ENCODE measurements at regions not wholly inside any gene's neighbourhood (a gene's known extent, or its start where the extent isn't known, plus 50 kb on each side); places are given as distances from the start of the nearest gene placed in this dataset.

DNA sequence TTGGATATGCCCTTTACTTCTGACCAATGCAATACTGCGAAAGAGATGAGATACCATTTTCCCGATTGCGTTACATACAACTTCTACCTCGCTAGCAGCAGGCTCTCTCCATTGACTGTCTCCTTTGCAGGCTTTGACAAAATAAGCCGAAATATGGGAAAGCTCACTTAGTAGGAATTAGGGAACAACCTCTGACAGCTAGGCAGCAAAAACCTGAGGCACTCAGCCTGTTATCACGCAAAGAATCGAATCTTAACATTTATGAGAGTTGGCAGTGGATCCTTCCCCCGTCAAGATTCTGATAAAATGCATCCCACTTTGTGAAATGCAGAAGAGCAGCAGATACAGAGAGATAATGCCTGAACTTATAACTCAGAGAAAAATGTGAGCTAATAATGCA, 1379.5 kb upstream of the PCDH9 start:
- no peak overlapping the region for H3K4me3 ChIP-seq (ENCODE audit: low read depth, low read length)
- no peak for DNase-seq (ENCODE audit: low read depth)
- TF ChIP-seq POLR2A (IDR thresholded peaks at IDR 0.05; ENCODE audit: extremely low read depth, insufficient read length) = no peak
- no peak for TF ChIP-seq MAX (IDR thresholded peaks at IDR 0.05; ENCODE audit: low read depth, low read length)
- TF ChIP-seq MYC (IDR thresholded peaks at IDR 0.05; ENCODE audit: low read depth, low read length) = no peak
- TF ChIP-seq CTCF (IDR thresholded peaks at IDR 0.05; ENCODE audit: low read depth, low read length) = no peak

DNA sequence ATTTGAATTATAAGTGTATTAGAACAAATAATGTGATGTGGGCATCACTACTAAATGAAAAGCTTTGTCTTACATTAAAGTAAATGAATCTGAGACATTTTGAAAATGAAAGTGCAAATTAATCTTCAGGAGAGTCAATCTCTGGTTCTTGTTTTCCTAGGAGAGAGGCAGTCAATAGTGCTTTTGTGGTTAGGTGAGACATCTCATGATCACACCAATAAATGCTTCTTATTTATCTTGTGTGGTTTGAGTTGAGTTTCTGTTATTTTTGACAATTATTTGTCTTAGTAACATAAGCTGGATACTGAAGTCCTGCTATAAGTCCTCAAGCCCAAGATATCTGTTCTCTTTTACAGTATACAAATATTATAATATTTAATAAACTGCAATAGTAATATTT, 1378.0 kb upstream of the PCDH9 start:
- no peak for DNase-seq (ENCODE audit: low read depth)
- TF ChIP-seq CTCF (IDR thresholded peaks at IDR 0.05; ENCODE audit: low read depth, low read length) = no peak
- no peak for TF ChIP-seq MYC (IDR thresholded peaks at IDR 0.05; ENCODE audit: low read depth, low read length)
- no peak for TF ChIP-seq MAX (IDR thresholded peaks at IDR 0.05; ENCODE audit: low read depth, low read length)
- no peak for TF ChIP-seq POLR2A (IDR thresholded peaks at IDR 0.05; ENCODE audit: extremely low read depth, insufficient read length)

DNA sequence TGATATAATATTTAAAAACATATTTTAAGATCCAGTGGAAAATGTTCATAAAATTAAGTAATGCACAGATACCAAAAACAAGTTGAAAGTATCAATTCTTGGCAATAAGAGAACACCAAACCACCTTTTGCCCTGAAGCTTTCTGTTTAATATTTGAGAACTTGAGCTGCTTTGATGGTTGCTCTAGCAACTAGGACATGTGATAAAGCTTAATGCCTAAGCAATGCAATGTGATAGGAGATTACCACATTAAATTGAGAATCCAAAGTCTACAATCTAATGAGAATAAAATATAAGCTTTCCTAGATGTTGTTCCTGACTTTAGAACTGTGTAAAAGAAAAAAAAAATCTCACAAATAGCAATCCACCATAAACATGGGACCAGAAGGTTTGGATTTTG, 1367.5 kb upstream of the PCDH9 start:
- TF ChIP-seq POLR2A (IDR thresholded peaks at IDR 0.05; ENCODE audit: extremely low read depth, insufficient read length) (no peak), MAX (IDR thresholded peaks at IDR 0.05; ENCODE audit: low read depth, low read length) (no peak), CTCF (IDR thresholded peaks at IDR 0.05; ENCODE audit: low read depth, low read length) (no peak), MYC (IDR thresholded peaks at IDR 0.05; ENCODE audit: low read depth, low read length) (no peak)
- H3K4me3 ChIP-seq (ENCODE audit: low read depth, low read length) = no peak overlapping the region
- no peak for DNase-seq (ENCODE audit: low read depth)

More for the DNA sequence above, 1378.0 kb upstream of the PCDH9 start:
- no peak overlapping the region for H3K4me3 ChIP-seq (ENCODE audit: low read depth, low read length)

DNA sequence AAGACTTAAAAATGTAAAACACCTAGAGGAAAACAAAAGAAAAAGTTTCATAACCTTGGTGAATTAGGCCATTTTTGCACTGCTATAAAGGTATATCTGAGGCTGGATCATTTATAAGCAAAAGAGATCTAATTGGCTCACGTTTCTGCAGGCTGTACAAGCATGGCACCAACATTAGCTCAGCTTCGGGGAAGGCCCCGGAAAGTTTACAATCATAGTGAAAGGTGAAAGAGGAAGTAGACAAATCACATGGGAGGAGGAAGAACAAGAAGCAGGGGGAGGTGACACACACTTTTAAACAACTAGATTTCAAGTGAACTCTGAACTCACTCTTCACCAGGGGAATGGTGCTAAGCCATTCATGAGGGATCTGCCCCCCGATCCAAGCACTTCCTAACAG, 1358.5 kb upstream of the PCDH9 start:
- DNase-seq (ENCODE audit: low read depth) = peak; percentile 74
- H3K4me3 ChIP-seq (ENCODE audit: low read depth, low read length) = no peak overlapping the region
- no peak for TF ChIP-seq MYC (IDR thresholded peaks at IDR 0.05; ENCODE audit: low read depth, low read length)
- TF ChIP-seq CTCF (IDR thresholded peaks at IDR 0.05; ENCODE audit: low read depth, low read length) = no peak
- TF ChIP-seq MAX (IDR thresholded peaks at IDR 0.05; ENCODE audit: low read depth, low read length) = no peak

GRCh38 chr13:68584776-68585175, 1354.6 kb upstream of the PCDH9 start:
- no peak for TF ChIP-seq MAX (IDR thresholded peaks at IDR 0.05; ENCODE audit: low read depth, low read length)
- H3K4me3 ChIP-seq (ENCODE audit: low read depth, low read length) = no peak overlapping the region
- DNase-seq (ENCODE audit: low read depth) = no peak

GRCh38 chr13:68574053-68574452, 1343.9 kb upstream of the PCDH9 start:
- TF ChIP-seq POLR2A (IDR thresholded peaks at IDR 0.05; ENCODE audit: extremely low read depth, insufficient read length) (no peak), MYC (IDR thresholded peaks at IDR 0.05; ENCODE audit: low read depth, low read length) (no peak), MAX (IDR thresholded peaks at IDR 0.05; ENCODE audit: low read depth, low read length) (no peak), CTCF (IDR thresholded peaks at IDR 0.05; ENCODE audit: low read depth, low read length) (no peak)
- DNase-seq (ENCODE audit: low read depth) = no peak
- no peak overlapping the region for H3K4me3 ChIP-seq (ENCODE audit: low read depth, low read length)
